COR-L47 (cell line): ENCODE measurements at regions not wholly inside any gene's neighbourhood (a gene's known extent, or its start where the extent isn't known, plus 50 kb on each side); places are given as distances from the start of the nearest gene placed in this dataset.

ENCODE experiments used
- DNase-seq: peaks from one replicate; lab custom pipeline; 2025; lab: John Stamatoyannopoulos, UW

DNA sequence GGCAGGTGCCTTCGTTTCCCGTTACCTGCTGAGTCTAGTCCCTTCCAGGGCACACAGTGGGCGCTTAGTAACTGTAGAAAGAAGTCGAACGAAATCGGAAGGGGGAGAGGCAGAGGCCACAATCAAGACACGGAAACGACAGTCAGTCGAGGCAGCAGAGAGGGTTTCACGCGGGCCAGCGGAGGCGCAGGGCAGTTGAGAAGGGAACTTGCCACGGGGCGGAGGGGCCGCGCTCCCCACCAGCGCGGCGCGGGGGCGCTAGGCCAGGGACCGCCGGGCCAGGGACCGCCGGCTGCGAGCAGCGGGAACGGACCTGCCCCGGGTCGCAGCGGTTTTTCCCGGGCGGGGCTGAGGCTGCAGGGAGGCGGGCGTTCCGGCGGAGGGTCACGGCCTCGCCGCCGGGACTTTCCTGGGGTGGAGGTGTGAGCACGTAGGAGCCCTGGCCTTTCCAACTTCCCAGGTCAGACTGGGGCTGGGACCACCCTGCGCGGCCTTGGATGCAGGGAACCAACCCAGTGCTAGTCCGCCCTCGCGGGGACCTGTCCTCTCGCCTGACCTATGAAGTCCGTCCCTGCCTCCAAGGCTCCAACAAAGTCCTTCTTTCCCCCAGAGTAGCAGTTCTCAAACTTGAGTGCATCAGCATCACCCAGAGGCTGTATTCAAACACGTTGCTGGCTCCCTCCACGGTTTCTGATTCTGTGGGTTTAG is 150.1 kb upstream of the FGGY start:
- DNase-seq, result no peak

DNA sequence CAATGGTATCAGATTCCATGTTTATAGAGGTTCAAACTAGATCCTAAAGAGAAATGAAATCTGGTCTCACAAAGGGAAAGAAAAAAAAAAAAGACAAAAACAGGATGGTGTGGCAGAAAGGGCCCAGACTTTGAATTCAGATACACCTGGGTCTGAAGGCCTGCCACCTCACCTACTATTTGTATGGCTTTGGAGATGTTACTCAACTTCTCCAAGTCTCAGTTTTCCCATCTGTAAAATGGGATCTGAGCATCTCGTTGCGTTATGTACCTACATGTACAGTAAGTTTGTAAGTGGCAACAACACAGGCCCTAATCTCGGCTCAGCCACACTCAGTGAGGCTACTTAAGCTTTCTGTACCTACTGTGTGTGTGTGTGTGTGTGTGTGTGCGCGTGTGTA is 147.5 kb upstream of the FGGY start:
- DNase-seq, result no peak

DNA sequence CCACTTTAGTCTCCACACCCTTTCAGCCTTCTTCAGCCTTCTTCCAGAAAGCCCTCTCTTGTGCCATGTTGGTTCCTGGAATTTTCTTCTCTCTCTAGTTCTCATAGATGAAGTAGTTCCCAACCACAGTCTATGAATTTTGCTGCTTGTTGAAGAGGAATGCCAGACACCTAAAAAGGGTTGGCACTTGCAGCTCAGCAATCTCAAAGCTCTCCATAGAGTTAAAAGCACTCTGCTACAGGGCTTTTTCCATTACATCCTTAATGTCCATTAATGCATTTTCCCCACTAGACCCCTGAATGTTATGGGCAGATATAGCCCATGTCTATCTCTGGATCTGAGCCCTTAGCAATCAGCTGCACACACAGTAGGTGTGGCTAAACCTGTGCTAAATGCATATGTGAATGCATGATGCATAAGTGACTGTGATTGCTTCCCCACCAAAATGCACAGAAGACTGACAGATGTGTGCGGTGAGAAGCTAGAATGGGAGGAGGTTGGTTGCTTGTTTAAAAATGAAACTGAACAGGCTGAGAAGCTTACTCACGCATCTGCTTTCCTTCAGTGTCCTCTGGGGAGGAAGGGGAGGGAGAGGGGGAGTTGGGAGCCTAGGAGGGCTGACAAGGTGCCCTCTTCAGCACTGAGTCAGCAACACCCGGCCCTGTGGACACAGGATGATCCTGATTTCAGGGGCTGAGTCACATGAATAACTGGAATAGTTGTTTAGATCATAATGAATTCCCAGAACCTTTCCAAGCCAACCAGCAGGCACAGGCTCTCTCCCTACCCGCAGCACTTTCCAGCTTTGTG is 146.1 kb upstream of the FGGY start:
- DNase-seq, result no peak

DNA sequence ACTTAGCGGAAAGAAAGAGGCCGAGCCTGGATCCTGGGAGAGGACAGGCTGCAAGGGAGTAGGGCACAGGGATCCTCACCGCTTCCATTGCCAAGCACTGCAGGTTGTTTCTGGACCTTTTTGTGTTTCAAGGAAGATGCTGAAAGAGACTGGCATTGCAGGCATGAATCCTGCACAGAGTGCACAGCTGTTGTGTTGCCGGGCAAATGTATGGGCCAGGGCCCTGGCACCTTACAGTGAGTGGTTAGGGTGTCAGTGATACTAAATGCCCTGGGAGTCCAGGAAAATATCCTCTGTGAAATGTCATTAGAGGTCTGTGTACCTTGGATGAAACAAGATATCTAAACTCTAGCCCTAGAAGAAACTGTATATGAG is 145.5 kb upstream of the FGGY start:
- DNase-seq, result no peak

DNA sequence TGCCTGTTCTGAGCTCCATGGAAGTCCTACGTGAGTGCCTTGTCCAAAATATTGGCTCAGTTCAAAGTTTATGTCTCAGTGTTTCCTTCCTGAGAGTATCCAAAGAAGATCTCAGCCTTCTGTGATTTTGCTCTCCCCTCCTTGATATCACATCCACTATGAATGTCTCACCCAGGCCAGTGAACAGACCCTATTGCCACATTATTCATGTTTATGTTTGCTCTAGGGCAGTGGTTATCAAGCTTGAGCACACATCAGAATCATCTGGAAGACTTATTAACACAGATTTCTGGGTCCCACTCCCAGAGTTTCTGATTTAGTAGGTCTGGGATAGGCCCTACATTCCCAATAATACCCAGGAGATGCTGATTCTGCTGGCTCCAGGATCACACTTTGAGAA is 145.0 kb upstream of the FGGY start:
- DNase-seq, result no peak

DNA sequence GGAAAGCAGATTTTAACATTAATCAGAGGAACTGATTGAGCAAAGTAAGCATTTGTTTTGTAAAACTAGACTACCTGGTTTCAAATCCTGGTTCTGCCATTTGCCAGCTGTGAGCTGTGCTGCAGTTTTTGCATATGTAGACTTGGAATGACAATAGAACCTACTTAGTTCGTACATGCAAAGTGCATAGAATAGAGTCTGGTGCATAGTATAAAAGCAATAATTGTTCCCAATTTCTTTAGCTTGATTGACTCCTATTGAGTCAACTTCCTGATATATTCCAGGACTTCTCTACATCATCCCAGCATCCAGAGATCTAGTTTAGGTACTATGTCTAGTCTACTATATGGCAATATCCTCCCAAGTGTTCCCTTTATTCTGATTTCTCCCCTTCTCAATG is 144.4 kb upstream of the FGGY start:
- DNase-seq, result no peak

DNA sequence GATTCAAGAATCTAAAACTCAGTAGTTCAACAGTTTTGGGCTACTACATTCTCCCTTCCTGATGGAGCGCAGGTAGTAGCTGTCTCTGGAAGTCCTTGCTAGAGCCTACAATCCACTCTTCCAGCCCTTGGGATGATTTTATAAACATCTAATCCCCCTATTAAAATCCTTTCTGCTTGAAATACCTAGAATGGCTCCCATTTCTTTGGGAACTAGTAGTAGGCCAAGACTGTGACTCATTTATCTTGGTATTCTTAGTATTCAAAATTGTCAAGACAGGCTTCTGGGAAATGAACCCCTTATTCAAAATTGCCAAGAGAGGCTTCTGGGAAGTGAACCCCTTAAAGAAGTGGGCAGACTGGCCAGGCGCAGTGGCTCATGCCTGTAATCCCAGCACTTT is 142.5 kb upstream of the FGGY start:
- no peak for DNase-seq

DNA sequence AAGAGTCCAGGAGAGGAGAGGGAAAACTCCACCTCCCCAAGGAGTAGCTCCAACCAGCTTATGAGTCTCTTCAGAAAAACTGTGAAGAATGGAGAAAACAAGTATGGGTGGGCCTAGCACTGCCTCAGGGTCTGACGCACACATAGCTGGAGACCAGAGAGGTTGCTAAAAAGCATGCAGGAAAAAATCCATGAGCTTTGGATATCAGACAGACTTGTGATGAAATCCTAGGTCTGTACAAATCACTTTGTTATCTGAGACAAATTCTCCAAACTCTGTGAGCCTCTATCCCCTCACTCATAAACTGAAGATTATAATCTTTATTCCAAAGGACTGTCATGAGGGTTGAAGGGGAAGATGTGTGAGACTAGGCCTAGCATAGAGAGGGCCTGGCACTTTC is 141.5 kb upstream of the FGGY start:
- DNase-seq, result no peak

DNA sequence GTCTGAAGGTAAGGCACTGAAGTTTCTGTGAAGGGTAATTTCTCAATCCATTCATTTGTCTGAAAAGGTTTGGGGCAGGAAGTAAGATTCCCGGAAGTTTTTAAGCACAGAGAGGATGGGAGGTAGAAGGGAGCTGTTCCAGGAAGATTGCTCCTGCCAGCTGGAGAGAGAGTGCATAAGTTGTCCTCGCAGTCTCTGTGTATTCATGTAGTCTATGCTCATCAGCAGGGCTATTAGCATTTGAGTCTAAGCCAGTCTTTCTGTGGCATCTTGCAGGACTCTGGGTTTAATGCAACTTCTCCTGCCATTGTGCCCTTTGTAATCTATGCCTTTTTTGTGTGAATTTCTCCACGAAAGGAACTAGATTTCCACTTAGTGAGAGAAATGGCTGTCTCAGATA is 140.8 kb upstream of the FGGY start:
- no peak for DNase-seq

DNA sequence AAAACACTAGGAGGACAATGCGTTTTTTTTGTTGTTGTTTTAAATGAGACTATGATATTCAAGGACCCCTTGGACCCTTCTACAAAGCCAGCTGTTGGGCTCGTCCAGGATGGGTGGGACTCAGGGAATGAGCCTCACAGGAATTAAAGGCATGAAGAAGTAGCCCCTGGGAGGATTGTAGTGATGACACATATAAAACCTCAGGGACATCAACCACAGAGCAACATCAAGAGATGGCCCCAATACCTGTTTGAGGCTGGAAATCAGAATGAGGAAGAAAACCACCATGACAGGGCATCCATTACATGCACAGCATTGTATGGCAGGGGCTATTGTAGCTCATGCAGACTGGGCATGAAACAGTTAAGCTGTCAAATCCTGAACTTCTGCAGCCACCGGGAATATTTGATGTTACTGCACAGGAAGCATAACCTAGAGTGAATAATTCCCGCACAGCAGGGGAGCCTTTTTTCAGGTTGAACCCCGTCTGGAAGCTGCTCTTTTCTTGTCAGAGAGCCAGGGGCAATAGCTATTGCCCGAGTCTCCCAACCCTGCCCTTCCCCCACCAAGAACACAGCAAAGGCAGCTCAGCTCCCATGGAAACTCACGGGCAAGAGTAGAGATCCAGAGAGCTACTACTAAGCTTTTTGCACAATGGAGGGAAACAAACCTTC is 140.2 kb upstream of the FGGY start:
- peak; percentile 66 for DNase-seq

DNA sequence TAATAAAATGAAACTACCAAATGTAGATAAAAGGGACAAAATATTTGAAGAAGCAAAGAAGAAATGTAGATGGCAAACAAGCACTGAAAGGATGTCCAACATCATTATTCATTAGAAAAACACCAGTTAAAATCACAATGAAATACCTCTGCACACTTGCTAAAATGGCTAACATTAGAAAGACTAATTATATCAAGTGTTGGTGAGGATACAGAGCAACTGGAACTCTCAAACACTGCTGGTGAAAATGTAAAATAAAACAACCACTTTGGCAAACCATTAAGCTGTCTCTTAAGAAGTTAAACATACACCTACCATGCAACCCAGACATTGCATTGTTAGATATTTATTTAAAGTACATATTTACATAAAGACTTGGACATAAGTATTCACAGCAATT is 138.6 kb upstream of the FGGY start:
- DNase-seq, result no peak

DNA sequence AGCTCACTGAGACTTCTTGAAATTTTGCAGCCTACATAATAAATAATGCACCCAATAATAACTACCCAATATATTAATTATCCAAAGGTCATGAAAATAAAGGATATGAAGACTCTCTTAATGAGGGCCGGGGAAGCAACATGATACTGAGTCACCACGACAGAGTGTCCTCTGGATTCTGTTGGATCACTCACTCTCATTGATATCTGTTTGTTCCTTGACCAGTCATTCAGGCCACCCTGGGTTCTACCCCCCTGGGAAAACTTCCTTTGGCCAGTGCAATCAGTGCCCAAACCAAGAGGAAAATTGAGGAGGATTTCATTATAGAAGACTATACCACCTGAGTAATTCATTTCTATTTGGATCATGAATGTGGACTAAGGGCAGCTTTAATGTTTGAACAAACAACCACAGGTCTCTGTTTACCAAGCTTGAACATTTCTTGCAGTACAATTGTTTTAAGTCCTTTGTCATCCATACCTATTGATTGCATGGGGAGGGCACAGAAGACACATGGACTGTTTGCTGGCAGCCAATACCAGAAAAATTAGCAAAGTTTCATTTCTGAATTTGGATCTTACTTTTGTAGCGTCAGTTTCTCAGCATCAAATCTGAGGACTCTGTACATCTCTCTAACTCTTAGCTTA is 137.2 kb upstream of the FGGY start:
- no peak for DNase-seq

DNA sequence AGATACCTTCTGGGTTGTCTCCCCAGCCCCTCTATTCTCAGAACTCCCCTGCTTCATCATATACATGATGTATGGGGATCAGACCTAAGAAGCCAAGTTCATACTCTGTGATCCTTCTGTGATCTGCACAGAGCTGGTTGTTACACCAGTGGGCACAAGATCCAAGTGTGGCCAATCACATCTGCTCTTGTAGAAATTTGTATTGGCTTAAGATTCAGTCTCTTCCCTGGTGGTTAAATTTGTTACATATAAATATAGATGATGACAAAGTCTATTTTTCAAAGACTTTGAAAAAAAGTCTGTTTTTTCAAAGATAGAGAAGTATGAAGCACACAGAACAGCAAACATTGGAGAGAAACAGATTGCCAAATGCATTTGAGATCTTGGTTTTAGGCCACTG is 135.8 kb upstream of the FGGY start:
- DNase-seq, result no peak

DNA sequence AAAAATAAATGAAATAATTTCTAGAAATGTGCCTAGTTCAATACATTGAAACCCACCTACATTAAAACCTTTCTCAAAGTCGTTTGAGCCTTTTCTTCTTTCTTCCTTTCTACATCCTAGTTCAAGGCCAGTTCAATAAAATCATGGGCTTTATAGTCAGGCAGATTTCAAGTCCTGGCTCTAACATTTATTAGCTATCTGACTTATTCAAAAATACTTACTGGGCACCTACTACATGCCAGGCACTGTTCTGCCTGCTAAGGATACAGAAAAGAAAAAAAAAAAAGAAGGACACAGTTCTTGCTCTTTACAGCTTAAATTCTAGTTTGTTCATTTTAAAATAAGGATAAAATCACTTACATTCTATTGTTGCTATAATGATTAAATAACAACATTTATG is 134.2 kb upstream of the FGGY start:
- no peak for DNase-seq

DNA sequence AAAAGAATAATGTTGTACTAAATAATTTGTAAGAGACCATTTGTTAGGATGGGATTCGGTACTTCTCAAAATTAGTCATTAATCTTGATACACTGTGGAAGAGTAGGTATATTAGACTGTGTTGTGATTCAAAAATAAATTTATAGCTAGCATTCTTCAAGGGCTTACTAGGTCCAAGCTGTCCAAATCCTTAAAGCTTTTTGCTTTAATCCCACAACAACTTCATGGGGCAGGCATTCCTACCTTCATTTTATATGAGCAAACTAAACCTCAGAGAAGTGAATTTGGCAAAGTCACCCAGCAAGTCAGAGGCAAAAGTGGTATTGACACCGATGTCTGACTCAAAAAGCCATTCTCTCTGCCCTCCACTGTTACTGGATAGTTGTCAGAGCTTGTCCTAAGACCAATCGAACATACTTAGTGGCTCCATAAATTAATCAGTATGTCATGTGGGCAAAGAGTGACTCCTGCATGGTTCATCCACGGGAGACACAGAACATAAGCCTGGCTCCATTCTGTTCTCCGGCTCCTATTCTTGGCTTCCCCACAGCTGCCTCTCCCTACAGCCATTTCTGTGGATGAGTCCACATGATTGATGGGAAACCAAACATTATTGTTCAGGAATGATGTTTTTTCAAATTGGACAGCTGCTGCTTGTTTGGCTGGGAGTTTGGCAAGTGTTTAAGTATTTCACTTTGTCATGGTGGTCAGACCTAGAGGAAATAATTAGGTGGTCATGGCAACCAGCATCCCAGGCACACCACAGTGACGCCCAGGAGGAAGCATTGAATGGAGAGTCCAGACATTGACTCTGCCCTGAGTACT is 133.4 kb upstream of the FGGY start:
- peak; percentile 55 for DNase-seq

DNA sequence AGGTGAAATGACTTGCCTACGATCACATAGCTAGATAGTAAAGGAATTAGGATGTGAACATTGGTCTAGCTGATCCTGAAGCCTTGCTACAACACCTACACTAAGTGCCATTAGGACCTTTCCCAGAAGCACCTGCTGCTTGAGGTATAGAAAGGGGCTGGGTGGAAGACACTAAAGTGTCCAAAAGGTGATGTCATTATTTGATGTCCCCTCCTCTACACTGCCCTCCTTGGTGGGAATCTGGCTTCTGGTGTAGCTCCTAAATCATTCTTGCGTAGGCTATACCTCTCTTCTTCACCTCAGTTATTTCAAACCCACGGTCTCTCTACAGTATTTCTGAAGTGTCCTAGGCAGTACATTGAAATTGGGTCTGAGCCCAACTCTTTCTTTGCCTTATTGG is 132.5 kb upstream of the FGGY start:
- no peak for DNase-seq

DNA sequence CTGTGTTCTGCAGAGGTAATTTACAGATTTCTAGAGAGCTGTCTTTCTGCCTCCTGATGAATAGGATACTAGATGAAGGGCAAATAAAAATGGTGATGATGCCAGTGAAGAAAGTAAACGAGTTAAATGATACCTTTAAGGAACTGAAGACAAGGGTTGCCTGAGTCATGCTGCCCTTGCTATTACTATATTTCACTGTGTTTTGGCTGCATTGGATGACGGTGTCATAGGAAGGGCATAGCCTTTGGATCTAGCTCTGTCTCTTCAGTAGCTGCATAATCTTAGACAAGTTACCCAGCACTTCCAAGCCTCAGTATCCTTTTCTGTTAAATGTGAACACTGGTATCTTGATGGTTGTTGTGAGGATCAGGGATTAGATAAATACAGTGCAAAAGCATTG is 131.5 kb upstream of the FGGY start:
- DNase-seq, result no peak

DNA sequence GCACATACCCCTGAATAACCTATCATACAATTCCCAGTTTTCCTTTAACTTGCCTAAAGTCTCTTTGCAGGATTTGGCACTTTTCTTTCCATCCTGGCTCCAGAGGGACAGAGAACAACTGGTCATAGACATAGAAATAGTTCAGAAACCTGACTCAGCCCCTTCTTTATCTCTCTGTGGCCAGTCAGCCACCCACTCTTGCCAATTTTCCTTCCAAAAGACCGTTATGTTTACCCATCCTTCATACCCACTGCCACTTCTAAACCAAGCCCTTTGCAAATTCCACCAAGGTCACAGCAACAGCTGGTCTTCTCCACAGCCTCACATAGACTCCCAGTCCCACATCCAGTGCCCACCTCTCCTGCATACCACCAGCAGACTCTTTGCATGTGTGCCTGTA is 127.2 kb upstream of the FGGY start:
- no peak for DNase-seq

DNA sequence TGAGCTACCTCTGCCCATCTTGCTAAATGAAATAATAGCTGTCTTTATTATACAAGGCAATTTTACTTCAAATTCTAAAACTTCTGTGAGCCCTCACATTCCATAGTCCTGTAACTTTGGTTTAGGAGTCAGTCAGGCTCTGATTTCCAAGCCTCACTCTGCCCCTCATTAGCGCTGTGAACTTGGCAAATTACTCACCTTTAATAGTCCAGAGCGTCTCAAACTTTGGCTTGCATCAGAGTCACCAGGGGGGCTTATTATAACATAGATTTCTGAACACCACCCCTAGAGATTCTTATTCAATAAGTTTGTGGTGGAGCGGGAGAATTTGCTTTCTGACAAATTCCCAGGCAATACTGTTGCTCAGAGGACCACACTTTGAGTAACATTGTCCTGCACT is 126.2 kb upstream of the FGGY start:
- no peak for DNase-seq

DNA sequence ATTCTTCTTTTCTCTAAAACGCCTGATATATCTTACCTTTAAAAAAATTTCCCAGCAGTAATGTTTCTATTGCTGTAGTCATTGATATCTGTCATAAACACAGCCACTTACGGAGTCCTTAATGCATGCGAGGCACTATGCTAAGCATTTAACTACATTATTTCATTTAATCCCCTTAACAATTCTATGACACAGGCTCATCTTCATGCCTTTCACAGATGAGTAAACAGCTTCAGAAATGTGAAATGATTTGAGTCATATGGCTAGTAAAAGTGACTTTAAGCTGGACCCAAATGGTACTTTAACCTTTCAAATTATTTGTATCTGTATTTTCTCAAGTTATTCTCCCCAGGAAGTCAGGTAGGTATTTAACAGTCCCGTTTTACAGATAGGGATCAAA is 125.1 kb upstream of the FGGY start:
- DNase-seq, result no peak

DNA sequence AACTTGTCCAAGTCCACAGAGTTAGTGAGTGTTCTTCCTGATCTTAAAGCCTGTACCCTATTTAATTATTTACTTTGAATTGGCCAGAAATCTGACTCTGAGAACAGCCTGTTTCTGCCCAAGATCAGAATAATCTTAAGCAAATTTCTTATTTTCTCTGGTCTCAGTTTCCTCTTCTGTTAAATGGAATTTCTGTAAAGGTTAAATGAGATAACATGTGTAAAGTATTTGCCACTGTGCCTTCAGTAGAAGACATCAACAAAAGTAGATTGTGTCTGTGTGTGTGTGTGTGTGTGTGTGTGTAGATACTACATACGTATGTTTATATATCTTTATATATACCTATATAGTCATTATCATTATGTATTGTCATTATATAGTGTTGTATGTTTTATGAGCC is 124.2 kb upstream of the FGGY start:
- no peak for DNase-seq

DNA sequence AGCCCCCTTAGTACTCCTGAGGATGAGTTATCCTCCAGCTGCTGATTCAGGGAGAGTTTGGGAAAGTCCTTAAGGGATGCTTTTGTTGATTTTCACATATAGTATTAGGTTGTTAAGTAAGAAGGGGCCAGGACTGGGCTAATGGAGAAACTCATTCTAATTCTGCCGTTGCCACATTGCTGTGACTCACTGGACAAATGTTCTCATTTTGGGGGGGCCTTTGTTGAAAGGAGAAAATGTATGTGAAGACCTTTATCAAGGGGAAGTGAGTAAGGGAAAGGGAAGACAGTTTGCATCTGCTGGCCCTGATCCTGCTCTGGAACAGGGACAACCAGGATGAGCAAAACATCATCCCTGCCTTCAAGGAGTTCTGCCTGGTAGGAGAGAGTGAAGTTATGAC is 123.2 kb upstream of the FGGY start:
- no peak for DNase-seq
